Retinal pigment epithelial cell (primary cell): ENCODE measurements at regions not wholly inside any gene's neighbourhood (a gene's known extent, or its start where the extent isn't known, plus 50 kb on each side); places are given as distances from the start of the nearest gene placed in this dataset.
A peak's percentile ranks its signal among the peaks of the same experiment; 100 is the strongest.
"Not testable (repeated sequence)": the region's sequence is repeated elsewhere in the genome, so short reads cannot be mapped to it uniquely, and the experiment has no call there.

ENCODE experiments used
- DNase-seq: peaks from one replicate; pipeline ENCODE4 v3.0.0-alpha.2; 2010; ENCODE audit warnings: low read depth
- H3K4me3 ChIP-seq: 2 replicates; pipeline ENCODE4 v1.5.1; 2011; ENCODE audit warnings: mild to moderate bottlenecking, low read length, control low read depth, moderate library complexity
- CTCF ChIP-seq: conservative IDR thresholded peaks from 2 replicates; pipeline ENCODE4 v1.5.1; 2011; ENCODE audit warnings: low read depth, low read length, control low read depth, inconsistent platforms

- DNase-seq: no peak
- TF ChIP-seq CTCF: no peak
- H3K4me3 ChIP-seq: no peak overlapping the region
Observed at GRCh38 chr14:48333221-48333920, 658.0 kb upstream of the MDGA2 start.

GRCh38 chr14:48331421-48331820 is 656.0 kb upstream of the MDGA2 start:
- no peak overlapping the region for H3K4me3 ChIP-seq
- no peak for TF ChIP-seq CTCF
- DNase-seq: no peak

- DNase-seq: no peak
- no peak overlapping the region for H3K4me3 ChIP-seq
- TF ChIP-seq CTCF: no peak
Observed at GRCh38 chr14:48325486-48325885, 650.1 kb upstream of the MDGA2 start.

GRCh38 chr14:48323665-48324064 is 648.3 kb upstream of the MDGA2 start:
- TF ChIP-seq CTCF: no peak
- no peak overlapping the region for H3K4me3 ChIP-seq
- peak; percentile 28 for DNase-seq

GRCh38 chr14:48319823-48320222 is 644.4 kb upstream of the MDGA2 start:
- TF ChIP-seq CTCF: no peak
- DNase-seq: no peak
- no peak overlapping the region for H3K4me3 ChIP-seq

GRCh38 chr14:48304729-48305128 is 629.3 kb upstream of the MDGA2 start:
- DNase-seq: no peak
- no peak for TF ChIP-seq CTCF
- no peak overlapping the region for H3K4me3 ChIP-seq

GRCh38 chr14:48289701-48290100 is 614.3 kb upstream of the MDGA2 start:
- H3K4me3 ChIP-seq: no peak overlapping the region
- DNase-seq: peak; percentile 24
- no peak for TF ChIP-seq CTCF

GRCh38 chr14:48285217-48285616 is 609.8 kb upstream of the MDGA2 start:
- not testable (repeated sequence) for H3K4me3 ChIP-seq, DNase-seq
